Nephron progenitor cell (in vitro differentiated cells): ENCODE measurements at regions not wholly inside any gene's neighbourhood (a gene's known extent, or its start where the extent isn't known, plus 50 kb on each side); places are given as distances from the start of the nearest gene placed in this dataset.

Experiments
- DNase-seq: peaks from one replicate; pipeline ENCODE4 v3.0.0; 2021
- H3K27ac Mint-ChIP-seq: 2 replicates; pipeline ENCODE4 v1.8.0; 2021; ENCODE audit warnings: mild to moderate bottlenecking, moderate library complexity, mixed read lengths
- H3K27me3 Mint-ChIP-seq: 2 replicates; pipeline ENCODE4 v1.8.0; 2021; ENCODE audit warnings: mild to moderate bottlenecking, low read depth, mixed read lengths; ENCODE audit not compliant: poor library complexity
- H3K36me3 Mint-ChIP-seq: 2 replicates; pipeline ENCODE4 v1.8.0; 2021; ENCODE audit warnings: low read depth, mixed read lengths
- H3K4me1 Mint-ChIP-seq: 2 replicates; pipeline ENCODE4 v1.8.0; 2021; ENCODE audit warnings: mixed read lengths
- H3K4me3 Mint-ChIP-seq: 2 replicates; pipeline ENCODE4 v1.8.0; 2021; ENCODE audit warnings: mild to moderate bottlenecking, moderate library complexity, mixed read lengths
- H3K9me3 Mint-ChIP-seq: 2 replicates; pipeline ENCODE4 v1.8.0; 2021; ENCODE audit warnings: mild to moderate bottlenecking, moderate library complexity, mixed read lengths
- TF ChIP-seq, protein P1 (sequence below): fragments of 200-600 bp; sonication (generic); IDR thresholded peaks from 2 replicates; pipeline ENCODE4 v1.5.0; 2021; ENCODE audit warnings: antibody characterized with exemption

DNA sequence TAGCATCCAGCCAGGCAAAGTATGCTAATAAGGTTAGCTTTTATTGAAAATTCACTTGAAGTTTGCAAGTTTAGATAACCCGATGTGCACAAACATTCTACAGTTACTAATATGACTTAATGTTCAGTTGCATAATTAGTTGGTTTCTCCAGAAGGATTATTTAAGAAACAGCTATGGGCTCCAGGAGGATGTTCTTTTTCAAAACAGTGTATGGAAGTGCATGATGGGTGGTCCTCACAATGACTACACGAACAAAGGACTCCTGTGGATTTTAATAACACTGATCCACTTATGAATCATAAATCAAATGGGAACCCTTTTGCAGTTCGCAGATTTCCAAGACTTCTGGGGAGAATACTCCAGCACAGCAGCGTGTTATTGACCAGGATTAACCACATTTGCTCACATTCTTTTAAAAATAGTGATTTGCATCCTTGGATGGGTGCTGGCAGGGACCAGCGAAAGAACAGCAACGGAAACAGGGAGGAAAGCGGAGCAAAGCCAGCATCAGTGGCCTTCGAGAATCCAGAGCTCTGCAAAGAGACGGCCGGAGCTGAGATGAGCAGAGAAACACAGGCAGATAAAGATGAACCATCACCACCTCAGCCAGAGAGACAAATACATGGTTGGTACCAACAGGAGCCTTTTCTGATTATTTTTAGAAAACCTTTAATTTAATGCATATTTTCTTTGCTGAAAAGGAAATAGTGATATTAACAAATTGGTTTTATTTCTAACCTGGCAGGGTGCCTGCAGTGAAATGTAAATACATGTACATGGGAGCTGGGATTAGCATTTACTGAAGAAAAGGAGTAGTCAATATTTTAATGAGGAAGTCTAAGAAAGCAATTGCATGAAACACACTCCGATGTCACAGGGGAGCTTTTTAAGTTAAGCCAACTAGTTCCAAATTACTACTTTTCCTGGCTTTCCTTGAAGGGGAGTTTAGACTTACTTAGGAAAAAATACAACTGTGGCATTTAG is 623.2 kb upstream of the ZFHX3 start:
- TF ChIP-seq, protein P1, sequence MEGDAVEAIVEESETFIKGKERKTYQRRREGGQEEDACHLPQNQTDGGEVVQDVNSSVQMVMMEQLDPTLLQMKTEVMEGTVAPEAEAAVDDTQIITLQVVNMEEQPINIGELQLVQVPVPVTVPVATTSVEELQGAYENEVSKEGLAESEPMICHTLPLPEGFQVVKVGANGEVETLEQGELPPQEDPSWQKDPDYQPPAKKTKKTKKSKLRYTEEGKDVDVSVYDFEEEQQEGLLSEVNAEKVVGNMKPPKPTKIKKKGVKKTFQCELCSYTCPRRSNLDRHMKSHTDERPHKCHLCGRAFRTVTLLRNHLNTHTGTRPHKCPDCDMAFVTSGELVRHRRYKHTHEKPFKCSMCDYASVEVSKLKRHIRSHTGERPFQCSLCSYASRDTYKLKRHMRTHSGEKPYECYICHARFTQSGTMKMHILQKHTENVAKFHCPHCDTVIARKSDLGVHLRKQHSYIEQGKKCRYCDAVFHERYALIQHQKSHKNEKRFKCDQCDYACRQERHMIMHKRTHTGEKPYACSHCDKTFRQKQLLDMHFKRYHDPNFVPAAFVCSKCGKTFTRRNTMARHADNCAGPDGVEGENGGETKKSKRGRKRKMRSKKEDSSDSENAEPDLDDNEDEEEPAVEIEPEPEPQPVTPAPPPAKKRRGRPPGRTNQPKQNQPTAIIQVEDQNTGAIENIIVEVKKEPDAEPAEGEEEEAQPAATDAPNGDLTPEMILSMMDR: no peak
- DNase-seq: no peak
- H3K4me1 Mint-ChIP-seq: no peaks in the 10 kb centered on the region
- H3K9me3 Mint-ChIP-seq: peaks cover 16% of the 10 kb centered on the region
- H3K27me3 Mint-ChIP-seq: peaks cover 3% of the 10 kb centered on the region
- H3K4me3 Mint-ChIP-seq: no peak overlapping the region
- H3K36me3 Mint-ChIP-seq: no peaks in the 10 kb centered on the region
- no peak overlapping the region for H3K27ac Mint-ChIP-seq

DNA sequence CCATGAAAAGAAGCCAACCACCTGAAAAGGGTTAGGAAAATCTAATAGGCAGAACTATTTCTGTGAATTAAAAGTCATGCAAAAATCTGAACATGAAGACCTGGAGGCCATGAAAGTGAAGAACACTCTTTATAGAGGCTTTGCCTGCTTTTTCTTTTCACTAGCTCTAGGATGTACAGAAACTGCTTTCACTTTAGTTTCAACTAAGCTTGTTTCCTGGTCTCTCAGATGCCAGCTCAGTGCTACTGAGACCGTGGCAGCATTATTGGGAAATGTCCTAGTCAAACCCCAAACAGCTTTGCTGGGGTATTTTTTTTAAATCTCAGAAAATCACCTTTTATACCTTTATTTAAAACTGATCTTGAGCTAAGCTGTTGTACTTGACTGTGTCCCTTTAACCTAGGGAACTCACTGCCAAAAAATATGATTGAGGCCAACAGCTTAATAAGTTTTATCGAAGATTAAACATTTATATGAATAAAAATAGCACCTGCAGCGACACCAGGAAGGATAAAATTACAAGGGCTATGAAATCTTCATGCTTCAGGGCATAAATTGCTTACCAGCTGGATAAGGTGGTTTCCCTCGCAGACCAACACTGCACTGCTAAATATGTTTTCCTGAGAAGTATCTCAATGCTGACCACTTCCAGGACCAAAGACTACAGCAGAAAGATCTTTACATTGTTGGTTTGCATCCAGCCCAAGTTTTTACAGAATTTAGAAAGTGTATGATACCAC is 621.8 kb upstream of the ZFHX3 start:
- no peak for DNase-seq
- H3K4me3 Mint-ChIP-seq: no peak overlapping the region
- no peaks in the 10 kb centered on the region for H3K4me1 Mint-ChIP-seq
- H3K27me3 Mint-ChIP-seq: peaks cover 3% of the 10 kb centered on the region
- H3K27ac Mint-ChIP-seq: no peak overlapping the region
- TF ChIP-seq, protein P1: no peak
- peaks cover 16% of the 10 kb centered on the region for H3K9me3 Mint-ChIP-seq
- H3K36me3 Mint-ChIP-seq: no peaks in the 10 kb centered on the region

DNA sequence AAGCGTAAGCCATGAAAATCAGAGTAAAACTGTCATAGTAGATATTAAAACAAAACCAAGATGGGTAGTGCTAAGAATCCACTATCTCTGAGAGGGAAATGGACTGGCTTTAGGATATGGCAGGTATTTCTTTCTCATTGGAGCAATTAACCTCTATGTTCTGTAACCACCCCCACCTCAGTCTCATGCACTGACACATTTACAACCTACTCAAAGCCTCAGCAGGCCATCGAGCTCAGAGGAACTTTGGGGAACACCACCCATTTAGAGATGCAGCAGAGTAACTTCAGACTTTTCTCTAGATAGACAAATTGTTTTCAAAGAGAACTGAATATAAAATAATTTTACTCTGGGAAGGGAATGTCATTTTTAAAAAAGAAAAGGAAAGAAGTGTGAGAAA is 615.8 kb upstream of the ZFHX3 start:
- TF ChIP-seq, protein P1: no peak
- Mint-ChIP-seq H3K27me3 (no peaks in the 10 kb centered on the region), H3K4me3 (no peak overlapping the region)

DNA sequence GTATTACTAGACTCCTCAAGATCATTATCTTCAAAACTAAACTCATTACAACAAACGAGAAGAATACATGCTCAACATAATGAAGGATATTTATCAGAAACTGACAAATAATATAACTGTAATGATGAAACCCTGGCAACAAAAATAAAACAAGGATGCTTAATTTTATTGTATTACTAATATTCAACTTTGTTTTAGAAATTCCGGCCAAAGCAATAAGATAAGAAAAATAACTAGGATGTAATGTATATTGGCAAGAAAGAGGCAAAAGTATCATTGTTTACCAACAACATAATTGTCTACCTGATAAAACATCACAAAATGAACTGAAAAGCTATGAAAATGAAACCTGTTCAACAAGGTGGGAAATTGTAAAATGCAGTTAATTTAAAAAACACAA is 588.3 kb upstream of the ZFHX3 start:
- Mint-ChIP-seq H3K27ac (no peak overlapping the region), H3K4me3 (no peak overlapping the region), H3K4me1 (no peaks in the 10 kb centered on the region), H3K36me3 (peaks cover 10% of the 10 kb centered on the region), H3K27me3 (peaks cover 4% of the 10 kb centered on the region), H3K9me3 (peaks cover 47% of the 10 kb centered on the region)
- TF ChIP-seq, protein P1: no peak
- DNase-seq: no peak

More for the DNA sequence above, 615.8 kb upstream of the ZFHX3 start:
- DNase-seq: no peak
- no peaks in the 10 kb centered on the region for H3K36me3 Mint-ChIP-seq
- H3K27ac Mint-ChIP-seq: no peak overlapping the region
- H3K4me1 Mint-ChIP-seq: peaks cover 22% of the 10 kb centered on the region
- H3K9me3 Mint-ChIP-seq: peaks cover 11% of the 10 kb centered on the region

DNA sequence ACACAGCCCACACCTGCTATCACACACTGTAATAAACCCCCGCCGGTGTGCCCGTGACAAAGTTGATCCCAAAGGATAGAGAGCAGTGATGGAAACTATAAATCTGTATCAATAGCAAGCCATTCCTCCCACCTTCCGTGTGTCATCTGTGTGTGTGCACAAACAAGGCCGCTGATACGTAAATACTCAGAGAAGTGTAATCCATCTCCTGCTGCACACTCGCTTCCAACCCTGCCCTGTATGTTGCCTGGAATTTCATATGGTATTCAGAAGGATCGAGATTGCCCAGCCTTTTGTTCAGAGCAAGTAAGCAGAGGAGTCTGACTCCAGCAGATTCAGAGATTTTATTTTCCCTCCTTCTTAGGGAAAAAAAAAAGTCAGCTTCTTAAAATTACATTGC is 581.1 kb upstream of the ZFHX3 start:
- Mint-ChIP-seq H3K27ac (no peak overlapping the region), H3K4me1 (no peaks in the 10 kb centered on the region), H3K36me3 (no peaks in the 10 kb centered on the region), H3K9me3 (no peaks in the 10 kb centered on the region), H3K27me3 (peaks cover 4% of the 10 kb centered on the region), H3K4me3 (no peak overlapping the region)
- TF ChIP-seq, protein P1: no peak
- no peak for DNase-seq
